ENCODE measurements at regions not wholly inside any gene's neighbourhood (a gene's known extent, or its start where the extent isn't known, plus 50 kb on each side); places are given as distances from the start of the nearest gene placed in this dataset.

DNA sequence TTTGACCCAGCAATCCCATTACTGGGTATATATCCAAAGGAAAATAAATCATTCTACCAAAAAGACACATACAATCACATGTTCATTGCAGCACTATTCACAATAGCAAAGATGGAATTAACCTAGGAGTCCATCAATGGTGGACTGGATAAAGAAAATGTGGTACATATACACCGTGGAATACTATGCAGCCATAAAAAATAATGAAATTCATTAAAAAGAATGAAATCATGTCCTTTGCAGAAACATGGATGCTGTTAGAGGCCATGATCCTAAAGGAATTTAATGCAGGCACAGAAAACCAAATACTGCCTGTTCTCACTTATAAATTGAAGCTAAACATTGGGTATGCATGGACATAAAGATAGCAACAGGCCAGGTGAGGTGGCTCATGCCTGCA, 61.9 kb upstream of the BMP6 start:
- no peak for DNase-seq (ENCODE audit: low spot score)

DNA sequence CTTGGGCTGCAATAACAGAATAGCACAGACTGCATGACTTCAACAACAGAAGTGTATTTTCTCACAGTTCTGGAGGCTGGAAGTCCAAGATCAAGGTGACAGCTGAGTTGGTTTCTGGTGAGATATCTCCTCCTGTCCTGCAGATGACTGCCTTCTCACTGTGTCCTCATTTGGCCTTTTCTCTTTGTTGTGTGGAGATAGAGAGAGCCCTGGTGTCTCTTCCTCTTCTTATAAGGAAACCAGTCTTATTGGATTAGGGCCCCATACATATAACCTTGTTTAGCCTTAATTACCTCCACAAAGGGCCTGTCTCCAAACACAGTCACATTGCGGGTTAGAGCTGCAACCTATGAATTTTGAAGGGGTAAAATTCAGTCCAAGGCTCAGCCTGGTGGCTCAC, 57.0 kb upstream of the BMP6 start:
- DNase-seq (ENCODE audit: low spot score) = no peak

DNA sequence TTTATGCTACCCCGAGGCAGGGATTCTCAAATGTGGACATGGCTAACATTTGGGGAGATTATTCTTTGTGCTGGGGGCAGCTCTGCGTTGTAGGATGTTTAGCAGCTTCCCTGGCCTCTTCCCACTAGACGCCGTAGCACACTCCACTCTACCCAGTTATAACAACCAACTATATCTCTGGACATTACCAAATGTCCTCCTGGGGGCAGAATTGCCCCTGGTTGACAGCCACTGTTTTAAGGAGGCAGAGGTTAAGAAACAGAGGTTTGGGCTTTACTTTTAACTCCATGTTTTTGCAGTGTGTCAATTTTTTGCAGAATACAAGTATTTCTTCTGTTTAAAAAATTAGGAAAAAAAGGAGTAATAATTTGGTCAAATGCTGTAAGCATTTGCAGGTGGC, 56.2 kb upstream of the BMP6 start:
- DNase-seq (ENCODE audit: low spot score) = peak; percentile 3

DNA sequence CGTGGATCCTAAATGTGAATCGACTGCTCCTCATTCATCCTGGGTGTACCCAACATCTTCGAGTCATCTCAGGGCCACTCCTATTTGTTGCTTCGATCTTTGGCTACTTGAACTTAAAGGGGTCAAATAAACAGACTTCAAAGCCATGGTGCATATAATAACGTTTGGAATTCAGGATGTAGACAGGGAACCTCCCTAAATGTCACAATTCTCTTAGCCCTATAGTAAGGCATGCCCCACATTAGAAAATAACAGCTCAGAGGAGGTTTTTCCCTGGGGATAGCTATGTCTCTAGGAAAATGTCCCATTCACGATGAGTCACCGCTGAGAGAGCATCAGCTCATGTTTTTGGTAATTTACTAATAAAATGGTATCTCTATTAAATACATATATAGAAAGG, 54.8 kb upstream of the BMP6 start:
- DNase-seq (ENCODE audit: low spot score) = no peak

DNA sequence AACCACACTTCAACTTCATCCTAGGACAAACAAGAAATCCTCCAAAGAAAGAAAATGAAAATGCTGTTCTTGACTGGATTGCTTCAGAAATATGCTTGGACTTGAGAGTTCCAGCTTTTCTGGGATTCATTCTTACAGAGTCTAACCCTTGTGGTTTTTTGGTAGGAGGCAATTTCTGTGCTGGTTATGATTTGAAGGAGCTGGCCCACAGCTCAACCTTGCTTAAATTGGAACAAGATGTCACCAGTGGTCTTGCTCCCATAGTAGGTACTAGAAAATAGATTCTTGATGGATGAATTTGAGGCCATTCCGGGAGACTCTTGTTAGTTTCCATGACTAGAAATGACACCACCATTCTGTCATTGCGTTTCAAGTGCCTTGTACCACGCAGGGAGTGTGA, 54.3 kb upstream of the BMP6 start:
- no peak for DNase-seq (ENCODE audit: low spot score)

DNA sequence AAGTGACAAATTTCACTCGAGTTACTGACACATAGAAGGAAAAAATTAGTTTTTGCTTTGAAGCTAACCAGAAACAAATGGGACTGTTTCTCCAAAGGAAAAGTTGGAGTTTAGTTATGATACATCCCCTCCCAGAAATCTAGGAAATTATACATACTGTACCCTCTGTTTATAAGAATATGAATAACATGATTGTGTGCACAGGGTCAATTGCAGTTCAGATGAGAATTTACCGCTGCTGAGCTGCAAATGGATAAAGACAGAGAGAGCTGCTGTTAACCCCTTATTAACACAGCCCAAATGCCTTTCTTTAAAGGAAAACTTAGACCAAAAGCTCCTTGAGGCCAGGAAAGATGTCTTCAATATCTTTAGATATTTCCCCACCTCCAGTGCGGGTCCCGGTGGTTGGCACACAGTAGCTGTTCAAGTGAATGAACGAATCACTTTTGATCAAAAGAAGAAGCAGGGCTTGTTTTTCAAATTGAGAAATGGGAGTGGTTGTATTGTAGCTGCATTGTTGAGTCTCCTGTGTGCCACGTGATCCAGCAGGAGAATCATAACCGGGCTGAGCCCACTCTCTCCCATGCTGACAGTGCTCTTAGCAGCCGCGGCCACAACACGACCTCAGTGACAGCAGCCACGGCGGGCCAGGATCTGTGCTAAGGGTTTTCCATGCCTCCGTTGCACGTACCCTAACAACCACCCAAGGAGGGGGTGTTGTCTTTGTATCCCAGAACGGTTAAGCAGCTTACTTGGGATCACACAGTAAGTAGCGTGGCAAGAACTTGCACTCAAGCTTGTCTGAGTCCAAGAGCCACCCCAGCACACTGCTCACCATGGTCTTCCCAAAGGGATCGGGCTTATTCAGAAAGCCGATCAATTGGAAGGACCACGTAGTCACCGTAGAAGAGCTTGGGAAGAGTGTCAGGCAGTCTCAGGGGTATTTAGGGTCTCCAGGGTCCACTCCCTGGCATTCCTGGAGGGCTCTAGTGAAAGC, 53.5 kb upstream of the BMP6 start:
- no peak for DNase-seq (ENCODE audit: low spot score)

DNA sequence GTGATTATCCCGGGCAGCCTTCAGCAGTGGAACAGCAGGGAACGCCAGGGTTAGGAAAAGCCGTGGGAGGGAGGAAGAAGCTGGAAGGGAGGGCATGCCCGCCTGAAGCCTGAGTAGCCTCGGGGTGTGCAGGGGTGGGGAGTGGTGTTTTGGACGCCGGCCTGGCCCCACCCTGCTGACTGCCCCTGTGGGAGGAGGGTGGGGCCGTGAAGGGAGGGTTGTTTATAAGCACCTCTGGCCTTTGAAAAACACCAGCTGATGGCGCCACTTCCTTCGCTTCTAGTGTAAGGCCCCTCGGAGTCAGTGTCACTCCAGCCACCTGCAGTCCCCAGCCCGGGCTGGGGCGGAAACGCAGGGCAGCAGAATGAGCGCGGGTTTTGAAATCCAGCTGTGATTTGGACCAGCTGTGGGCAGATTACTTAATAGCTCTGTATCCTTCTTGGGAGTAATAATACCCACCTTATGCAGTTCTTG, 52.8 kb upstream of the BMP6 start:
- DNase-seq (ENCODE audit: low spot score) = peak; percentile 7

DNA sequence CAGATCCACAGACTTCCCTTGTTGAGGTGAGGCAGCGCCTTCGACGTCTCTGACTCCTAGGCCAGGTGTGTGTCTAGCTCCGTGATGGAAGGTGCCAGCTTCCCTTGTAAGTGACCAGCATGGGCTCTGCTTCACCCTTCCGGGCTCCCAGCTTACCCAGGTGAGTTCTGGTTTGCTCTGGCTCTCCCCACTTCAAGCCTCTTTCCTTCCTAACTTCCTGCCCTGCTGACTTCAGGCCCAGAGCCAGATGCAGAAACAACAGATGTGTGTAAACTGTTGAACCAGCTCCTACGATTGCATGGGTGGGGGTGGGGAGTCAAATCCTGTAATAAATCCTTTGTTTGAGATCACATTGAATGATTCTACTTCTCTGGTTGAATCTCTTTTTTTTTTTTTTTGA, 51.6 kb upstream of the BMP6 start:
- DNase-seq (ENCODE audit: low spot score) = no peak

DNA sequence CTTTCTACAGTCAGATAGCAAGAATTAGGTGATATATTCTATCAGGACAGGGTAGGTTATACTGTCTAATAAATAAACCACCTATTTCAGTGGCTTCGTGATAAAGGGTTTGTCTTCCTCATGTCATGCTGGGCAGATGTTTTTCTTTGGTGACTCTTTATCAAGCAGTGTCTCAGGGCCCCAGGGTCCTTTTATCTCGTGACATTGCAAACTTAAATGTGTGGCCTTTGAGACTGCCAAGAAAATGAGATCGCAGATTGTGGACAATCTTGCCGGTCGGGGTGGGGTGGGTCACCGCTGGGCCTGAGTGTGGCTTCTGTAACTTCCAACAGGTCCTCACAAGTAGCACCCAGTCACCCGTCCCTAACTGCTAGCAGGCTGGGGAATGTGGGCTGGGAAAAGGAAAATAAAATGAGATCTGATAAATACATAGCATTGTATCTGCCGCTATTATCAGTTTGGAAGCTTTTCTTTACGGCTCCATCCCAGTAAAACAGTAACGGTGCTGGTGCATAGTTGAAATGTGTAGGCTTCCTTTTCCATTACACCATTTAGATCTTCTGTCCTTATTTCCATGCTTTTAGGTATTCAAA, 50.5 kb upstream of the BMP6 start:
- no peak for DNase-seq (ENCODE audit: low spot score)

Data from cerebellar cortex (tissue), 1 donor.